ENCODE measurements at regions not wholly inside any gene's neighbourhood (a gene's known extent, or its start where the extent isn't known, plus 50 kb on each side); places are given as distances from the start of the nearest gene placed in this dataset.

DNA sequence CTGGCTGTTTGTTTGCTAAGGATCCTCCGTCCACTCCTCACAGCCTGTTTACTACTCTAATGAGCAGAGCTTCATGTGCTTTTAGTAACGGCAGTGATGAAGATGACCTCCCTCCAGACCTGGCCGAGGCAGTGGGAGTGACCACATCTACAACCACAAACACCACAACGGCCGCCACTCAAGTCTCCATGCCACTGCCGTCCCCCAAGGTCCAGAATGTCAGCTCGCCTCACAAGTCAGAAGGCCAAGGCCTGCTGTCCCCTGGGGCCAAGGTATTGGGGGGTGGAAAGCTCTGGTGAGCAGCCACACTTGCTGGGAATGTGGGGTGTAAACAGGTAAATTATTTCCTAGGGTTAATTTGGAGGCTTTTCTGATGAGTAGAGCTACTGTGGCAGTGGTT lies 926.4 kb downstream of the IPMK start:
- TF ChIP-seq, protein P1, sequence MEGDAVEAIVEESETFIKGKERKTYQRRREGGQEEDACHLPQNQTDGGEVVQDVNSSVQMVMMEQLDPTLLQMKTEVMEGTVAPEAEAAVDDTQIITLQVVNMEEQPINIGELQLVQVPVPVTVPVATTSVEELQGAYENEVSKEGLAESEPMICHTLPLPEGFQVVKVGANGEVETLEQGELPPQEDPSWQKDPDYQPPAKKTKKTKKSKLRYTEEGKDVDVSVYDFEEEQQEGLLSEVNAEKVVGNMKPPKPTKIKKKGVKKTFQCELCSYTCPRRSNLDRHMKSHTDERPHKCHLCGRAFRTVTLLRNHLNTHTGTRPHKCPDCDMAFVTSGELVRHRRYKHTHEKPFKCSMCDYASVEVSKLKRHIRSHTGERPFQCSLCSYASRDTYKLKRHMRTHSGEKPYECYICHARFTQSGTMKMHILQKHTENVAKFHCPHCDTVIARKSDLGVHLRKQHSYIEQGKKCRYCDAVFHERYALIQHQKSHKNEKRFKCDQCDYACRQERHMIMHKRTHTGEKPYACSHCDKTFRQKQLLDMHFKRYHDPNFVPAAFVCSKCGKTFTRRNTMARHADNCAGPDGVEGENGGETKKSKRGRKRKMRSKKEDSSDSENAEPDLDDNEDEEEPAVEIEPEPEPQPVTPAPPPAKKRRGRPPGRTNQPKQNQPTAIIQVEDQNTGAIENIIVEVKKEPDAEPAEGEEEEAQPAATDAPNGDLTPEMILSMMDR (IDR thresholded peaks at IDR 0.05): no peak
- TF ChIP-seq POLR2AphosphoS5 (IDR thresholded peaks at IDR 0.05): no peak

Data from stomach (tissue), 4 donors.